Caco-2 (cell line): ENCODE measurements at regions not wholly inside any gene's neighbourhood (a gene's known extent, or its start where the extent isn't known, plus 50 kb on each side); places are given as distances from the start of the nearest gene placed in this dataset.
"Not testable (repeated sequence)": the region's sequence is repeated elsewhere in the genome, so short reads cannot be mapped to it uniquely, and the experiment has no call there.

Experiments used
- BruUV-seq: library from RNA; stranded (reverse); fragments of 400-500 nt; replicated peaks from 2 replicates; lab custom pipeline; 2021; lab: Mats Ljungman, UMichigan
- CTCF ChIA-PET: fragments of 300-600 bp; sonication (Branson Sonifier 250); formaldehyde crosslinking; loops from one replicate; lab custom pipeline; 2022; ENCODE audit warnings: antibody characterized with exemption; lab: Charles Lee
- POLR2A ChIA-PET: fragments of 300-600 bp; sonication (Branson Sonifier 250); formaldehyde crosslinking; loops from one replicate; lab custom pipeline; 2022; ENCODE audit warnings: antibody characterized with exemption; lab: Charles Lee
- DNase-seq, 2 experiments: peaks; one replicate each; pipeline versions ENCODE4 v3.0.0 to v3.0.0-alpha.2; 2020 to 2022
- H3K27me3 ChIP-seq: replicated peaks from 2 replicates; pipeline ENCODE4 v1.6.0; 2011; ENCODE audit warnings: low read length; ENCODE audit not compliant: control insufficient read depth, insufficient read depth
- H3K36me3 ChIP-seq: 2 replicates; pipeline ENCODE4 v1.5.1; 2011; ENCODE audit warnings: low read length; ENCODE audit not compliant: control insufficient read depth, insufficient read depth
- H3K4me1 ChIP-seq: fragments of 250-450 bp; sonication (Bioruptor Pico); 2 replicates; pipeline ENCODE4 v1.5.1; 2020; ENCODE audit warnings: mild to moderate bottlenecking
- H3K4me3 ChIP-seq: 2 replicates; pipeline ENCODE4 v1.5.1; 2011; ENCODE audit warnings: low read depth, mild to moderate bottlenecking, control low read depth, low read length
- H3K9me3 ChIP-seq: fragments of 250-450 bp; sonication (Bioruptor Pico); 2 replicates; pipeline ENCODE4 v1.5.1; 2020; ENCODE audit warnings: mild to moderate bottlenecking, moderate library complexity
- H3K27ac Mint-ChIP-seq: one replicate; pipeline ENCODE4 v1.8.0; 2022; ENCODE audit warnings: mixed read lengths; ENCODE audit not compliant: unreplicated experiment
- H3K27me3 Mint-ChIP-seq: one replicate; pipeline ENCODE4 v1.8.0; 2022; ENCODE audit warnings: mixed read lengths; ENCODE audit not compliant: insufficient read depth, unreplicated experiment
- H3K36me3 Mint-ChIP-seq: one replicate; pipeline ENCODE4 v1.8.0; 2022; ENCODE audit warnings: mild to moderate bottlenecking, mixed read lengths; ENCODE audit not compliant: insufficient read depth, unreplicated experiment
- H3K4me1 Mint-ChIP-seq: one replicate; pipeline ENCODE4 v1.8.0; 2022; ENCODE audit warnings: low read depth, mixed read lengths; ENCODE audit not compliant: unreplicated experiment
- H3K4me3 Mint-ChIP-seq: one replicate; pipeline ENCODE4 v1.8.0; 2022; ENCODE audit warnings: mild to moderate bottlenecking, moderate library complexity, mixed read lengths; ENCODE audit not compliant: unreplicated experiment
- H3K9me3 Mint-ChIP-seq: one replicate; pipeline ENCODE4 v1.8.0; 2022; ENCODE audit warnings: mixed read lengths; ENCODE audit not compliant: unreplicated experiment
- intact Hi-C: fragments of 100-400 bp; cut with micrococcal nuclease; formaldehyde crosslinking; loops from one replicate; pipeline ENCODE4 v1.10.0; 2022; ENCODE audit not compliant: unreplicated experiment
- TF ChIP-seq, protein P1 (sequence below), 2 experiments: fragments of 200-600 bp in 1 of 2; IDR thresholded peaks; 1 replicate in 1 of 2; 2 replicates in 1 of 2; pipeline versions ENCODE4 v1.5.1 to v1.8.0; 2011 to 2022; ENCODE audit warnings: antibody characterized with exemption in 1 of 2, control low read depth in 1 of 2, inconsistent platforms in 1 of 2, low read depth in 1 of 2, low read length in 1 of 2, mild to moderate bottlenecking in 1 of 2, moderate library complexity in 1 of 2; ENCODE audit not compliant: insufficient read depth in 1 of 2, severe bottlenecking in 1 of 2, unreplicated experiment in 1 of 2

GRCh38 chr4:141352909-141353525 lies 132.3 kb downstream of the ZNF330 start:
- no peaks in the 10 kb centered on the region for H3K9me3 Mint-ChIP-seq
- Histone ChIP-seq H3K9me3 (no peaks in the 10 kb centered on the region), H3K4me1 (no peaks in the 10 kb centered on the region), H3K36me3 (no peaks in the 10 kb centered on the region), H3K27me3 (no peaks in the 10 kb centered on the region), H3K4me3 (no peak overlapping the region)
- TF ChIP-seq, protein P1, sequence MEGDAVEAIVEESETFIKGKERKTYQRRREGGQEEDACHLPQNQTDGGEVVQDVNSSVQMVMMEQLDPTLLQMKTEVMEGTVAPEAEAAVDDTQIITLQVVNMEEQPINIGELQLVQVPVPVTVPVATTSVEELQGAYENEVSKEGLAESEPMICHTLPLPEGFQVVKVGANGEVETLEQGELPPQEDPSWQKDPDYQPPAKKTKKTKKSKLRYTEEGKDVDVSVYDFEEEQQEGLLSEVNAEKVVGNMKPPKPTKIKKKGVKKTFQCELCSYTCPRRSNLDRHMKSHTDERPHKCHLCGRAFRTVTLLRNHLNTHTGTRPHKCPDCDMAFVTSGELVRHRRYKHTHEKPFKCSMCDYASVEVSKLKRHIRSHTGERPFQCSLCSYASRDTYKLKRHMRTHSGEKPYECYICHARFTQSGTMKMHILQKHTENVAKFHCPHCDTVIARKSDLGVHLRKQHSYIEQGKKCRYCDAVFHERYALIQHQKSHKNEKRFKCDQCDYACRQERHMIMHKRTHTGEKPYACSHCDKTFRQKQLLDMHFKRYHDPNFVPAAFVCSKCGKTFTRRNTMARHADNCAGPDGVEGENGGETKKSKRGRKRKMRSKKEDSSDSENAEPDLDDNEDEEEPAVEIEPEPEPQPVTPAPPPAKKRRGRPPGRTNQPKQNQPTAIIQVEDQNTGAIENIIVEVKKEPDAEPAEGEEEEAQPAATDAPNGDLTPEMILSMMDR (IDR thresholded peaks at IDR 0.05; ENCODE audit: insufficient read depth in 1 of 2, low read depth in 1 of 2, low read length in 1 of 2, severe bottlenecking in 1 of 2, unreplicated experiment in 1 of 2), result no peak
- no peak overlapping the region for H3K4me3 Mint-ChIP-seq
- ChIA-PET POLR2A (no interaction called here), CTCF (no interaction called here)
- no peaks in the 10 kb centered on the region for H3K4me1 Mint-ChIP-seq
- no peak overlapping the region for H3K27ac Mint-ChIP-seq
- intact Hi-C loops, result no loop called here
- no peak for DNase-seq
- no TSS peak for BruUV-seq
- no peaks in the 10 kb centered on the region for H3K27me3 Mint-ChIP-seq
- no peaks in the 10 kb centered on the region for H3K36me3 Mint-ChIP-seq

DNA sequence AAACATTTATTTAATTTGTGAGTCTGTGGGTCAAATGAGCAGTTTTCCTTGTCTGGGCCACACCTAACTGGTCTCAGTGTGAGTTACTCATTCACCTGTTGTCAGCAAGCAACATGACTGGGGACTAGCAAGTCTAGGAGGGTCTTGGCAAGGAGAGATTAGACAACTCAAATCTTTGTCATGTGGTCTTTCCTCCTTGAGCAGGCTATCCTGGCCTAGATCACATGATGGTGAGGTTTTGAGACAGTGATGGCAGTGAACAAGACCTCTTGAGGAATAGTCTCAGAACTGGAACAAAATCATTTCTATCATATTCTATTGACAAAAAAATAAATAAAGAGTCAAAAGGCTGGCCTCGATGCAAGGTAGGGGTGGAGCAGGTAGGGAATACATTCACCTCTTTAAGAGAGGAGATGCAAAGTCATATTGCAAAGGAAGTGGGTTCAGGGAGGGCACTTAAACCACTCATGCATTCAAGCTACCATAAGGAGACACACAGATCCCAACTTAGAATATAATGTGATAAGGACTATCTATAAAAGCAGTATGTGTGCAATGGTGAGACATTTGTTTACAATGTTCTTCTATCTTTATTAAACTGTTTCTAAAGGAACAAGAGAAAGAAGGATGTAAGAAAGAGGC lies 135.7 kb downstream of the ZNF330 start:
- Mint-ChIP-seq H3K36me3 (no peaks in the 10 kb centered on the region), H3K9me3 (peaks cover 12% of the 10 kb centered on the region), H3K27ac (no peak overlapping the region), H3K4me3 (no peak overlapping the region), H3K4me1 (no peaks in the 10 kb centered on the region), H3K27me3 (peaks cover 7% of the 10 kb centered on the region)
- intact Hi-C loops, result no loop called here
- no peak for DNase-seq
- no peaks in the 10 kb centered on the region for H3K4me1 ChIP-seq
- TF ChIP-seq, protein P1 (IDR thresholded peaks at IDR 0.05; ENCODE audit: insufficient read depth in 1 of 2, low read depth in 1 of 2, low read length in 1 of 2, severe bottlenecking in 1 of 2, unreplicated experiment in 1 of 2), result no peak
- POLR2A ChIA-PET, result no interaction called here
- H3K9me3 ChIP-seq, result no peaks in the 10 kb centered on the region
- BruUV-seq, result no TSS peak
- H3K27me3 ChIP-seq, result no peaks in the 10 kb centered on the region
- CTCF ChIA-PET, result no interaction called here
- no peak overlapping the region for H3K4me3 ChIP-seq
- H3K36me3 ChIP-seq, result no peaks in the 10 kb centered on the region

GRCh38 chr4:141356963-141357335 lies 136.3 kb downstream of the ZNF330 start:
- CTCF ChIA-PET, result no interaction called here
- no peak overlapping the region for H3K4me3 ChIP-seq
- POLR2A ChIA-PET, result no interaction called here
- Mint-ChIP-seq H3K4me1 (no peaks in the 10 kb centered on the region), H3K9me3 (peaks cover 12% of the 10 kb centered on the region), H3K27ac (no peak overlapping the region), H3K36me3 (no peaks in the 10 kb centered on the region), H3K4me3 (no peak overlapping the region), H3K27me3 (peaks cover 7% of the 10 kb centered on the region)
- intact Hi-C loops, result no loop called here
- TF ChIP-seq, protein P1 (IDR thresholded peaks at IDR 0.05; ENCODE audit: insufficient read depth in 1 of 2, low read depth in 1 of 2, low read length in 1 of 2, severe bottlenecking in 1 of 2, unreplicated experiment in 1 of 2), result no peak
- no peaks in the 10 kb centered on the region for H3K9me3 ChIP-seq
- no peaks in the 10 kb centered on the region for H3K4me1 ChIP-seq
- DNase-seq, result no peak
- H3K36me3 ChIP-seq, result no peaks in the 10 kb centered on the region
- H3K27me3 ChIP-seq, result no peaks in the 10 kb centered on the region
- no TSS peak for BruUV-seq

DNA sequence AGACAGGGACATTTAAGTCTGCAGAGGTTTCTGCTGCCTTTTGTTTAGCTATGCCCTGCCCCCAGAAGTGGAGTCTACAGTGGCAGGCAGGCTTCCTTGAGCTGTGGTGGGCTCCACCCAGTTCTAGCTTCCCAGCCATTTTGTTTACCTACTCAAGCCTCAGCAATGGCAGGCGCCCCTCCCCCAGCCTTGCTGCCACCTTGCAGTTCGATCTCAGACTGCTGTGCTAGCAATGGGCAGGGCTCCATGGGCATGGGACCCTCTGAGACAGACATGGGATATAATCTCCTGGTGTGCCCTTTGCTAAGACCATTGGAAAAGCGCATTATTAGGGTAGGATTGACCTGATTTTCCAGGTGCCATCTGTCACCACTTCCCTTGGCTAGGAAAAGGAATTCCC lies 147.5 kb downstream of the ZNF330 start:
- H3K27ac Mint-ChIP-seq, POLR2A ChIA-PET, H3K27me3 Mint-ChIP-seq, intact Hi-C loops, H3K9me3 Mint-ChIP-seq, H3K4me1 ChIP-seq, DNase-seq, H3K36me3 Mint-ChIP-seq, BruUV-seq, H3K27me3 ChIP-seq, H3K4me3 ChIP-seq, H3K4me1 Mint-ChIP-seq, H3K9me3 ChIP-seq, H3K4me3 Mint-ChIP-seq, H3K36me3 ChIP-seq, CTCF ChIA-PET: not testable (repeated sequence)
